OCI-LY7 (cell line): ENCODE measurements at regions not wholly inside any gene's neighbourhood (a gene's known extent, or its start where the extent isn't known, plus 50 kb on each side); places are given as distances from the start of the nearest gene placed in this dataset.

Experiments
- BruUV-seq: library from RNA; stranded (reverse); fragments of 400-500 nt; replicated peaks from 2 replicates; lab custom pipeline; 2021; lab: Mats Ljungman, UMichigan
- CTCF ChIA-PET: fragments of 300-600 bp; sonication (Branson Sonifier 250); formaldehyde crosslinking; loops from one replicate; lab custom pipeline; 2022; ENCODE audit warnings: antibody characterized with exemption; ENCODE audit not compliant: unreplicated experiment; lab: Charles Lee
- POLR2A ChIA-PET: fragments of 300-600 bp; sonication (Branson Sonifier 250); formaldehyde crosslinking; loops from one replicate; lab custom pipeline; 2022; ENCODE audit warnings: antibody characterized with exemption; lab: Charles Lee
- DNase-seq: peaks from one replicate; pipeline ENCODE4 v3.0.0-alpha.2; 2015; ENCODE audit warnings: low spot score
- H2AFZ ChIP-seq: fragments of 200-600 bp; sonication (generic), shearing (Covaris generic); 2 replicates; pipeline ENCODE4 v1.6.1; 2014; ENCODE audit warnings: mild to moderate bottlenecking, antibody characterized with exemption, low read length, moderate library complexity
- H3K27ac ChIP-seq: fragments of 200-600 bp; sonication (generic); 2 replicates; pipeline ENCODE4 v1.5.1; 2014; ENCODE audit warnings: mixed run types, low read depth, mild to moderate bottlenecking, moderate library complexity, low read length, inconsistent platforms; ENCODE audit not compliant: poor library complexity, severe bottlenecking
- H3K36me3 ChIP-seq: fragments of 200-600 bp; sonication (generic); 2 replicates; pipeline ENCODE4 v1.6.1; 2014; ENCODE audit warnings: mild to moderate bottlenecking, antibody characterized with exemption, low read length, moderate library complexity, mixed read lengths; ENCODE audit not compliant: insufficient read depth
- H3K4me1 ChIP-seq: fragments of 200-600 bp; sonication (generic); 2 replicates; pipeline ENCODE4 v1.5.1; 2014; ENCODE audit warnings: mild to moderate bottlenecking, low read length; ENCODE audit not compliant: insufficient read depth, poor library complexity, severe bottlenecking
- H3K4me2 ChIP-seq: fragments of 200-600 bp; sonication (generic); 2 replicates; pipeline ENCODE4 v1.6.1; 2014; ENCODE audit warnings: mild to moderate bottlenecking, low read length
- H3K4me3 ChIP-seq: fragments of 200-600 bp; sonication (generic); 2 replicates; pipeline ENCODE4 v1.5.1; 2014; ENCODE audit warnings: mild to moderate bottlenecking, low read depth, low read length; ENCODE audit not compliant: poor library complexity, severe bottlenecking
- H3K79me2 ChIP-seq: fragments of 200-600 bp; sonication (generic); 2 replicates; pipeline ENCODE4 v1.6.1; 2016; ENCODE audit warnings: low read depth, mild to moderate bottlenecking, low read length, moderate library complexity, mixed read lengths; ENCODE audit not compliant: insufficient read depth
- H3K9me2 ChIP-seq: fragments of 200-600 bp; sonication (generic); 2 replicates; pipeline ENCODE4 v1.6.1; 2016; ENCODE audit warnings: mild to moderate bottlenecking, low read length, mixed read lengths; ENCODE audit not compliant: insufficient read depth
- H3K9me3 ChIP-seq: fragments of 200-600 bp; sonication (generic); 2 replicates; pipeline ENCODE4 v1.6.1; 2014; ENCODE audit warnings: mild to moderate bottlenecking, mixed run types, low read length, mixed read lengths
- H4K20me1 ChIP-seq: fragments of 200-600 bp; sonication (generic); 2 replicates; pipeline ENCODE4 v1.6.1; 2014; ENCODE audit warnings: mild to moderate bottlenecking, antibody characterized with exemption, low read length, moderate library complexity, mixed read lengths; ENCODE audit not compliant: insufficient read depth
- CTCF ChIP-seq: fragments of 200-600 bp; sonication (generic); conservative IDR thresholded peaks from 2 replicates; pipeline ENCODE4 v1.5.1; 2014; ENCODE audit warnings: mild to moderate bottlenecking, antibody characterized with exemption, low read length, moderate library complexity, mixed read lengths
- EZH2phosphoT487 ChIP-seq: fragments of 200-600 bp; sonication (generic); IDR thresholded peaks from 2 replicates; pipeline ENCODE4 v1.6.1; 2018; ENCODE audit warnings: low read depth, borderline replicate concordance, mild to moderate bottlenecking, mixed run types, antibody characterized with exemption, low read length, moderate library complexity, mixed read lengths
- intact Hi-C: fragments of 100-400 bp; cut with micrococcal nuclease; formaldehyde crosslinking; loops from one replicate; pipeline ENCODE4 v1.10.0; 2022; ENCODE audit not compliant: unreplicated experiment

- Histone ChIP-seq H3K9me3 (no peaks in the 10 kb centered on the region), H3K79me2 (no peaks in the 10 kb centered on the region), H4K20me1 (no peaks in the 10 kb centered on the region), H3K36me3 (no peaks in the 10 kb centered on the region), H2AFZ (no peak overlapping the region), H3K4me3 (no peak overlapping the region), H3K27ac (no peak overlapping the region), H3K9me2 (no peaks in the 10 kb centered on the region), H3K4me1 (no peaks in the 10 kb centered on the region), H3K4me2 (no peak overlapping the region)
- ChIA-PET CTCF (no interaction called here), POLR2A (no interaction called here)
- TF ChIP-seq EZH2phosphoT487 (no peak), CTCF (no peak)
- no peak for DNase-seq
- BruUV-seq: no TSS peak
- intact Hi-C loops: no loop called here
These were observed 152.2 kb downstream of the ASMT start for GRCh38 chrX:1767026-1767425.

GRCh38 chrX:1778817-1779216 lies 164.0 kb downstream of the ASMT start:
- Histone ChIP-seq H3K36me3 (no peaks in the 10 kb centered on the region), H3K79me2 (no peaks in the 10 kb centered on the region), H4K20me1 (no peaks in the 10 kb centered on the region), H3K4me2 (no peak overlapping the region), H3K4me3 (no peak overlapping the region), H3K4me1 (no peaks in the 10 kb centered on the region), H3K27ac (no peak overlapping the region), H3K9me3 (no peaks in the 10 kb centered on the region), H3K9me2 (no peaks in the 10 kb centered on the region), H2AFZ (no peak overlapping the region)
- no peak for TF ChIP-seq EZH2phosphoT487
- TF ChIP-seq CTCF: no peak
- intact Hi-C loops: no loop called here
- ChIA-PET CTCF (no interaction called here), POLR2A (no interaction called here)
- no peak for DNase-seq
- no TSS peak for BruUV-seq

GRCh38 chrX:1779626-1780025 lies 164.8 kb downstream of the ASMT start:
- CTCF ChIA-PET: no interaction called here
- no peaks in the 10 kb centered on the region for H3K4me1 ChIP-seq
- H3K9me3 ChIP-seq: peaks cover 7% of the 10 kb centered on the region; the same call in 1 of the 2 replicates
- no peak overlapping the region for H3K27ac ChIP-seq
- POLR2A ChIA-PET: no interaction called here
- H2AFZ ChIP-seq: no peak overlapping the region
- H4K20me1 ChIP-seq: no peaks in the 10 kb centered on the region
- no peak for DNase-seq
- no TSS peak for BruUV-seq
- H3K4me3 ChIP-seq: no peak overlapping the region
- TF ChIP-seq EZH2phosphoT487 (no peak), CTCF (no peak)
- no peaks in the 10 kb centered on the region for H3K79me2 ChIP-seq
- intact Hi-C loops: no loop called here
- H3K9me2 ChIP-seq: no peaks in the 10 kb centered on the region
- H3K4me2 ChIP-seq: no peak overlapping the region
- H3K36me3 ChIP-seq: no peaks in the 10 kb centered on the region
